Brain microvascular endothelial cell (primary cell): ENCODE measurements at regions not wholly inside any gene's neighbourhood (a gene's known extent, or its start where the extent isn't known, plus 50 kb on each side); places are given as distances from the start of the nearest gene placed in this dataset.

ENCODE experiments used
- DNase-seq: peaks from one replicate; pipeline ENCODE4 v3.0.0-alpha.2; 2020
- H3K27ac ChIP-seq: fragments of 250-450 bp; sonication (Bioruptor Pico); 2 replicates; pipeline ENCODE4 v1.5.1; 2020; ENCODE audit warnings: mild to moderate bottlenecking, moderate library complexity
- H3K27me3 ChIP-seq: fragments of 250-450 bp; sonication (Bioruptor Pico); replicated peaks from 2 replicates; pipeline ENCODE4 v1.5.1; 2020; ENCODE audit warnings: mild to moderate bottlenecking
- H3K36me3 ChIP-seq: fragments of 250-450 bp; sonication (Bioruptor Pico); replicated peaks from 2 replicates; pipeline ENCODE4 v1.5.1; 2020; ENCODE audit warnings: mild to moderate bottlenecking
- H3K4me3 ChIP-seq: 2 replicates; pipeline ENCODE4 v1.5.1; 2011; ENCODE audit warnings: low read depth, mild to moderate bottlenecking, control low read depth, low read length, moderate library complexity
- in situ Hi-C: cut with HindIII; loops from 2 replicates; pipeline ENCODE4 v1.10.0; 2017; ENCODE audit warnings: low sequenced_read_pairs, low pct_ligation_motif_present
- TF ChIP-seq, protein P1 (sequence below): IDR thresholded peaks from 2 replicates; pipeline ENCODE4 v1.5.1; 2011; ENCODE audit warnings: low read depth, mild to moderate bottlenecking, moderate library complexity, low read length, control low read depth, inconsistent platforms; ENCODE audit errors: missing control alignments

DNA sequence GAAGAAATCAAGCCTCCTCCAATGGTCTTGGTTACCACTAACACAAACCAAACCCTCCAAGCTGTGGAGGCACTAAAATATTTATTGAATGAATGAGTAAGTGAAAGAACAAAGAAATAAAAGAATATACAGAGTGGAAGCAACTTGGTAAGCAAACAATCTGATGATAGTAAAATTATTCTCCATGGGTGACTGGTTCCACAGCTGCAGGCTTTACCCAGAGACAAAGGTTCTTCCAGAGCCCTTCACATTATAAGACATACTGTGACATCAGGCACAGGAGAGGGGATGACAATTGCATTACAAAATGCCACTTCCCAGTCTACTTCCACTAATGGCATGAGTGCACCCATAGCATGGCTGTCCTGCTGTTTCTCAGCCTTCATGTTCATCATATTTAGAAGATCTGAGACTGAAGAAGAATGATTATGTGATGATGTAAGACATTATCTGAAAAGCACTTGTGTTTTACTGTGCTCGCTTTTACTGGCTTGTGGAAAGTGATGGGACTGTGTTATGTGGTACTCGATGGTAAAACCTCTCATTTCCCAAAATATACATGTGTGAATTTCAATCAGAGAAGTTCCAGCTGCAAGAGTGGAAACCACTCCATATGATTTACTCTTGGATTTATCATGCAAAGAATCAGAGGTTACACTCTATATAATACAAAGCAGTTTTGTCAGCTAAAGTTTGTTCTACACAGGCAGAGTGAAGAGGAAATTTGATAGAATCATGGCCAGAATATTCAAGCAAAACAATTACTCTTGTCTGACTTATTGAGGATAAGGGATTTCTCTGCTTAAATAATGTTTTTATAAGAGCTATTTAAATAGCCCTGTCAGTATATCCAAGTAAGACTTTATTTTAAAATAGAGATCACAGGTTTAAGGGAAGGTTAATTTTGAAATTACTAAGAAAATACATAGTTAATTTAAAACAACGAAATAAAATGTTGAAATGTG lies 220.2 kb upstream of the NBEA start:
- no peak overlapping the region for H3K27ac ChIP-seq
- TF ChIP-seq, protein P1, sequence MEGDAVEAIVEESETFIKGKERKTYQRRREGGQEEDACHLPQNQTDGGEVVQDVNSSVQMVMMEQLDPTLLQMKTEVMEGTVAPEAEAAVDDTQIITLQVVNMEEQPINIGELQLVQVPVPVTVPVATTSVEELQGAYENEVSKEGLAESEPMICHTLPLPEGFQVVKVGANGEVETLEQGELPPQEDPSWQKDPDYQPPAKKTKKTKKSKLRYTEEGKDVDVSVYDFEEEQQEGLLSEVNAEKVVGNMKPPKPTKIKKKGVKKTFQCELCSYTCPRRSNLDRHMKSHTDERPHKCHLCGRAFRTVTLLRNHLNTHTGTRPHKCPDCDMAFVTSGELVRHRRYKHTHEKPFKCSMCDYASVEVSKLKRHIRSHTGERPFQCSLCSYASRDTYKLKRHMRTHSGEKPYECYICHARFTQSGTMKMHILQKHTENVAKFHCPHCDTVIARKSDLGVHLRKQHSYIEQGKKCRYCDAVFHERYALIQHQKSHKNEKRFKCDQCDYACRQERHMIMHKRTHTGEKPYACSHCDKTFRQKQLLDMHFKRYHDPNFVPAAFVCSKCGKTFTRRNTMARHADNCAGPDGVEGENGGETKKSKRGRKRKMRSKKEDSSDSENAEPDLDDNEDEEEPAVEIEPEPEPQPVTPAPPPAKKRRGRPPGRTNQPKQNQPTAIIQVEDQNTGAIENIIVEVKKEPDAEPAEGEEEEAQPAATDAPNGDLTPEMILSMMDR, result no peak
- no peak overlapping the region for H3K4me3 ChIP-seq
- DNase-seq, result no peak
- in situ Hi-C loops, result no loop called here
- no peaks in the 10 kb centered on the region for H3K36me3 ChIP-seq
- H3K27me3 ChIP-seq, result no peaks in the 10 kb centered on the region

DNA sequence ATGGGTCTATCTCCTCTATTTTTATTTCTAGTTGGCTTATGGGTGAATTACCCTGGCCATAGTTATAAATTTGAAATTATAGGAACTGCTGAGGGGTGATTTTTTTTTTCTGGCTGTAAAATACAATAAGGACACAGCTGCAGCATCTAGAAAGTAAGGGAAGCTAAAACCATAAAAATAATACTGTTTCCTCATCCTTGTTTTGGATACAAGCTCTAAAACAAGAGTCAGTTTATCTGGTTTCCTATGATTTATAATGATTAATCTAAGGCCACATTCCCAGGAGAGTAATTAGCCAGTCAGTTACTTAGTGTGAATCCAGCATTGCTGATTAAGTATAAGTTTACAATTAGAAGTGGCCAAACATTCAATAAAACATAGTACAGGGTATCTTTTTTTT lies 219.1 kb upstream of the NBEA start:
- Histone ChIP-seq H3K27ac (no peak overlapping the region), H3K36me3 (no peaks in the 10 kb centered on the region), H3K4me3 (no peak overlapping the region), H3K27me3 (no peaks in the 10 kb centered on the region)
- TF ChIP-seq, protein P1, result no peak
- in situ Hi-C loops, result no loop called here
- DNase-seq, result no peak

DNA sequence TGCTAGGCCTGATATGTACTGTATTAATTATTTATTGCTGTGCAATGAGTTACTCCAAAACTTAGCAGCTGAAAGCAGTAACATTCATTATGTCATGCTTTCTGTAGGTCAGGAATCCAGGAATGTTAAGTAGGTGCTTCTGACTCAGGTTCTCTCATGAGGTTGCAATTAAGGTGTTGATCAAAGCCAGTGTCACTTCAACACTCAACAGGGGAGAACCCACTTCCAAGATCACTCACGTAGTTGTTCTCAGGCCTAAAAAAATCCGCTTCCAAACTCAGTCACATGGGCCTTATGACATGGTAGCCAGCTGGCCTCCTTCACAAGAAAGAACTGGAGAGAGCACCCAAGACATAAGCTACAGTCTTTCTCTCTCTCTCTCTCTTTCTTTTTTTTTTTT lies 211.1 kb upstream of the NBEA start:
- in situ Hi-C loops, result no loop called here
- DNase-seq, result no peak
- Histone ChIP-seq H3K27ac (no peak overlapping the region), H3K27me3 (no peaks in the 10 kb centered on the region), H3K4me3 (no peak overlapping the region), H3K36me3 (no peaks in the 10 kb centered on the region)
- TF ChIP-seq, protein P1, result no peak

DNA sequence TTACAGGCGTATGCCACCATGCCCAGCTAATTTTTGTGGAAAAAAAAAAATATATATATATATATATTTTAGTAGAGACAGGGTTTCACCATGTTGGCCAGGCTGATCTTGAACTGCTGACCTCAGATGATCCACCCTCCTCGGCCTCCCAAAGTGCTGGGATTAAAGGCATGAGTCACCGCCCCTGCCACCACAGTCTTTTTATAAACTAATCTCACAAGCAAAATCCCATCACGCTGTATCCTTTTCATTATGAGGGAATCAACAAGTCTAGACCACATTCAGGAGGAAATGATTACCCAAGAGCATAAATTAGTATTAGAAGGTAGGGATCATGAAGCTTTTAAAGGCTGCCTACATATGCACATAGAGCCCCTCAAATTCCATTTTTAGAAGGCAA lies 210.6 kb upstream of the NBEA start:
- Histone ChIP-seq H3K27me3 (no peaks in the 10 kb centered on the region), H3K36me3 (no peaks in the 10 kb centered on the region), H3K4me3 (no peak overlapping the region), H3K27ac (no peak overlapping the region)
- DNase-seq, result no peak
- in situ Hi-C loops, result no loop called here
- TF ChIP-seq, protein P1, result no peak

DNA sequence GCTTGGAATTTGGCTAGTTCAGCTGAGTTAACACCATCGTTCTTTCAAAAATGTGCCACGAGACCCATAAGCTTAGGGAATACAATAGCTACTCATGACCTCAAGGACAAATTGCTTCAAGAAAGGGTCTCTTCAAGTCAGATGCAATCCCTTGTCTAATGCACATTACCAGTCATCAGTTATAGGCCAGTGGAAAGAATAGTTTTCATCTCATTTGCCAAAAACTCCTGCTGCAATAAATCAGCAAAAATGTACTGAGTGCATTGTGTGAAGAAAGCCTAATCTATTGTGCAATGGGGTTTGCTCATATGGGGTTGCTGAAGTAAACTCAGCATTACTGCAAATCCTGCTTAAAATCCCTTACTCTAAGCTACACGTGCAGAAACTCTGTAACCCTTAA lies 208.3 kb upstream of the NBEA start:
- TF ChIP-seq, protein P1, result no peak
- no peak for DNase-seq
- Histone ChIP-seq H3K27ac (no peak overlapping the region), H3K27me3 (no peaks in the 10 kb centered on the region), H3K4me3 (no peak overlapping the region), H3K36me3 (no peaks in the 10 kb centered on the region)
- in situ Hi-C loops, result no loop called here
